ENCODE measurements at regions not wholly inside any gene's neighbourhood (a gene's known extent, or its start where the extent isn't known, plus 50 kb on each side); places are given as distances from the start of the nearest gene placed in this dataset.
"Not testable (repeated sequence)": the region's sequence is repeated elsewhere in the genome, so short reads cannot be mapped to it uniquely, and the experiment has no call there.

DNA sequence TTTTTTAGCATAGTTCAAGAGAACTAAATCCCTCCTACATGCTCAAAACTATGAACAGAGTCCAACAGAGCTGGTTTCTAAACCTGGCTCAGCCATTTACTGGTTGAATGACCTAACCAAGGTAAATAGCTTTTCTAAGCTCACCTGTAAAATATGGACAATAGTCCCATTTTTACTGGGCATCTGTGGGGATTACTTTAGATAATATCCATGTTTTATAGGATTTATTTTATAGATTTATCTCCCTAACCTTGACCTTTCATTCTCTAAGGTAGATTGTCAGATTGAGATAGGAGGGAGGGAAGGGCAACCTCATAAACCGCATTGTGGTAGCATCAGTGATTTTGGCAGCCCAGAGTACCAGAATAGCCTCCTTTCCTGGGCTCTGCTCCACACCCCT is 178.5 kb upstream of the TOX3 start:
- DNase-seq = no peak

DNA sequence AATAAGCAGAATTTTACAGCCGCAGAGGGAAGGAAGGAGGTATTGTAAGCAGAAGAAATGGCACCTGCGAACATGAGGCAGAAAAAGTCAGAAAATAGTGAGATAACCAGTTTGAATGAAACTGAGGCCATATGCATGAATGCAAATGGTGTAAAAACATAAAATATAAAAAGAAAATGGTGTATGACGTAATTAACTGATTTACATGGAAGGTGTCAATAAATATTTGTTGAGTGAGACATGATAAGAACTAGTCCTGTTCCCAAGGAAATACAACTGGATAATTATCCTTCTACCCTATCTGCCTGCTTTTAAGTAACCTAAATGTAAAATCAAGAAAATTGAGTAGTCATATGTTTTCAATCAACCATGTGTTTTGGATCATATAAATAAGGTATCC is 178.1 kb upstream of the TOX3 start:
- no peak for DNase-seq

DNA sequence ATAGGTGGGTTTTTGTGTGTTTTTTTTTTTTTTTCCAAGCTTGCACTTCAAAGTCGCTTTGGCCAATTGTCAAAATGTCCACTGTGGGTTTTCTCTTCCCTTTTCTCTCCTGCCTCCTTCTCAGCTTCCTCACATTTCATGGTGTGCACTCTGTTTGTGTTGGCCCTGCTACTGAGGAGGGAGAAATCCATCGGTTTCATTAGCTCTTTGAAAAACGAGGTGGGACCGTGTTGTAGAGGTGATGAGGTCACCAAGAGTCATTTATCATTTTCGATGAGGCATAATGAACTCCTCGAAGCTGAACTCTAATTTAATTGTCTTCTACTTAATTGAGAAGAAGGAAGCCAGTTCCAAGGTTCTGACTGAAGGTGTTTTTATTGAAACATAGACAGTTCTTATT is 174.4 kb upstream of the TOX3 start:
- no peak for DNase-seq

DNA sequence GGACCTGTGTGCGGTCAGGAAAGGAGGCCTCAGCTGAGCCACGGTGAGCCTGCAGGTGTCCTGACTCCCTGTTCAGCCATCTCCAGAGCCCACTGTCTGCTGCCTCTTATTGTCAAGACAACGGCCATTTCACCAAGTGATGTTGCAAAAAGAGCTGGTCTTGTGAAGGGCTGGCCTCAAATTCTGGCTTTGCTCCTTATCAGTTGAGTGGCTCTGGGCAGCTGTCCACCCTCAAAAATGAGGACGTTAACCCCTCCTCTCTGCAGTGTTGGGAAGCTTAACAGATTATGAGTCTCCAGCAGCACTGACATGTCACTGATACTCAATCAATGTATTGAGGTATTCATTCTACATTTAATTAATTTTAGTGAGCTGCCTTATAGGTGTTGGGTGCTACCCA is 171.1 kb upstream of the TOX3 start:
- no peak for DNase-seq

DNA sequence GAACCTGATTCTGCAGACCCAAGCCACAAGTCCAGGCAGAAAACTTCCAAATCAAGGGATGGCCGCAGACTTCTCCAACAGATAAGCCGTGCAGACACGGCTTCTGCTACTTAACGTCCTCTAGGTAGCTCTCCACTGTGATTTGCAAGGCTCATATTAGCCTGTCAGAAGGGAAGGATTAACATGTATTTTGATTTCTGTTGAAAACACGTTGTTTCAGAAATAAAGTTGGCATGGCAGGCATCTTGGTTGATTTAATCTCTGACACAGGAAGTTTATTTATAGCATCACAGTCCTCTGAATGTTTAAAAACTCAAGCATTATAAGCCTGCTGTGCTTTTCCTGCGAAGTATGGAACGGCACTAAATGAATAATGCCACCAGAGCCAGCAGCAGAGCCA is 166.8 kb upstream of the TOX3 start:
- DNase-seq = no peak

DNA sequence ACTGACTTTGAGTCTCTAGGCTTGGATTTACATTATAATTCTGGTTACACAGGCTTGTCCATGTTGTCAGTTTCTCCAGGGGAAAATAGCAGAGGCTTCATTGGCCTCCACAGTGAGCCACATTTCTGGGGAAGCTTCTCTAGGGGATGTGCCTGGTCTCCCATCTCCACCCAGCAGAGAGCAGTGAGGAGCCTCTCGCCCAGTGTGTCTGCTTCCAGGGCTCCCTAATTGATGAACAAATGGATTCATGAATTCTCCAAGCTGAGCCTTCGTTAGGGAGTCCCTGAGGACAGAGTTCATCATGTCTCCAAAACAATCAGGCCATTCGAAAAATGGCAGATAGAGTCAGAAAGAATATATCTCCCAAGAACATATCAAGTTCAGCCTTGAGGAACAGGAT is 162.4 kb upstream of the TOX3 start:
- no peak for DNase-seq

DNA sequence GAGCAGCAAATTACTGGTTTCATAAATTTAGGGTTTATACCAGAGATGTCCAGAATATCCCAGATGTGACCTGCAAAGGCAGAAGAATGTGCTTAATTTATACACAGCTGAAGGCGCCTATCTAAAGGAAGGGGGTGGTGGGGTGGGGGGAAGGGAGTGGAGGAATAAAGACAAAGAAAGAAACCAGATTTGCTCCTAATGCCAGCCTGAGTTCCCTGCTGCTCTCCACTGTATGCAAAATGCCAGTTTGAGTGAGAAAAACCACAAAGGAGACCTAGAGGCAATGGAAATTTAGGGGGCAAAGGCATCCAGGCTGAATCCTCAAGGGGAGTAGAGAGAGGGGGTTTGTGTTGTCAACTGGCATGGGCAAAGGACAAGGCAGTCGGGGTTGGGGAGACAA is 161.5 kb upstream of the TOX3 start:
- DNase-seq = no peak

DNA sequence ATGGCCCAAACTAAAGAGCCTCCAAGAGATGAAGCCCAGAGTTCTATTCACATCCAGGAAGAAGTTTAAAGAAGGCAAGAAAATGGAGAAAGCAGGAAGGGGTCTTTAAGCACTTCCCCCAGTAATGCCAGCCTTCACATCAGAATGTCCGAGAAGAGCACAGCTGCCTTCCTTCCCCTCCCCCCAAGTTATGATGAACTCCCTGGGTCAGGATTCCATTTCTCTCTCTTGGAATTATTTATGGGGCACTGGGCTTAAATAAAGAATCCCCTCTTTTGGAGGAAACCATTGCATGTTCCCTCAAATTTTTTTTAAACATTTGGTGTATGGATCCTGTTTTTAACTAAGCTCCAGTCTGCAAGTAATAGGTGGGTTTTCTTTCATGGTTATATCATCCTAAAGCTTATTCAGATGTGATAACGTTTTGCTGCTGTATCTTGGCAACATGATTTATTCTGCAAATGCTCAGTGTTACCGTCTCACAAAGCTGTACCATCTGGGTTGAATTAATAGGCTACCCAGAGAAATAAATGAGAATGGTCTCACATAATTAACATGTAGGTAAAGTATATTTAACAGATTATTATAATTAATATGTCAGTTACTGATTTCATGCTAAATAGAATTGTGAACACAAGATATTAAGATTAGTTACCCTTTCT is 160.9 kb upstream of the TOX3 start:
- DNase-seq = no peak

DNA sequence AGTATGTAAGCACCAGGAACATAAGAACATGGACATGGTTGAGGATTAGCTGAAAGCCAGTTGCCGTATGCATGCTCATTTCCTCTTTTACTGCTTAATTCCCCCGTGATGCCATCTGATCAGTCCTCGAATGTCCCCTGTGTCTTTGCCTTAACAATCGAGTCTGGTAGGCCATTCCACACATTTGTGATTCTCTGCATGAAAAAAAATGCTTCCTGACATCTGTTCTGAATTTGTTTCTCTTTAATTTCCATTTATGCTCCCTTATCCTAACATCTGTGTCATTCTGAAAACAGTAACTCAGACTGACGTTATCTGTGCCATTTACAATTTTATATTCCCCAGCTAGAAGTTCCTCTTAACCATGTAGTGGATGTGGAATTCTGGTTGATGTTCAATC is 158.2 kb upstream of the TOX3 start:
- DNase-seq = no peak

DNA sequence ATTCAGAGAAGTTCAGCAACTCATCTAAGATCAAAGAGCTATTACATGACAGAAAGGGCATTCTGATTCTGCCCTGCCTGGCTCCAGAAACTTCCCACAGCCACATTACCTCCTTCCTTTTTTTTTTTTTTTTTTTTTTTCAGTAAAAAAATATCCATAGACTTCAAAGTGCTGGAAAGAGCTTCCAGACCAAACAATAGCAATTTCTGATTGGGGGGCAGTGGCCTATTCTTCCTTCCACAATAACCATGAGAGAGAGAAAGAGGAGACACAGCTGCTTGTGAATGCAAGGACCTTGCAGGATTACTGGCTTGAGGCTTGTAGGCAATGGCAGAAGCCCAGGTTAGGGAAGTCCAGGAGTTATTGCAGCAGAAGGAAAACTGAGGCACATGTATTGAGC is 151.0 kb upstream of the TOX3 start:
- DNase-seq = no peak

DNA sequence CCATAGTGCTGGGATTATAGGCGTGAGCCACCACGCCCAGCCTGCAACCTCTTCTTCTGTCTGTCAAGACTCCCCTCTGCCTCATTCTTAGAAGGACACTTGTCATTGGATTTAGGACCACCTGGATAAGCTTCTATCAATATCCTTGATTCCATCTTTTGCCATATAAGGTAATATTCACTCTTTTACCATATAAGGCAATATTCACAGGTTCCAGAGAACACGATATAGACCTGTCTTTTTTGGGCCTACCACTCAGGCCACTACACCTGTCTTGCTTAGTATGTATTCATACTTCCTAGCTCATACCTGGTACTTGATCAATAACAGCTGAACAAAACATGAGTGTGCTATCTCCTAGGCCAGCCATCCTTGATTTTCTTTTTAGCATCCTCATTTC is 149.2 kb upstream of the TOX3 start:
- no peak for DNase-seq

DNA sequence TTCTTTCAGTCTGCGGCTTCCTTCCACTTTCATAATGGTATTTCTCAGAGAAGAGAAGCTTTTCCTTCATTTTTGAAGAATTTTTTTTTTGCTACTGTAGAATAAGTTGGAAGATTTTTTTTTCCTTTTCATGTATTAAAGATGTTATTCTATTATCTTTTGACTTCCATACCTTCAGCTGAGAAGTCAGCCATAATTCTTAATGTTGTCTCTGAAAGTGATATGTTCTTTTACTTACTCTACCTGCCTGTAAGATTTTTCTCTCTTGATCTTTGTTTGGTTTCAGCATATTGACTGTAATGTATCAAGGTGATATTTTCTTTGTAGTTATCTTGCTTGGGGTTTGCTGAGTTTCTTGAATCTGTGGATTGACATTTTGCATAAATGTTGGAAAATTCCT is 143.5 kb upstream of the TOX3 start:
- DNase-seq = no peak

DNA sequence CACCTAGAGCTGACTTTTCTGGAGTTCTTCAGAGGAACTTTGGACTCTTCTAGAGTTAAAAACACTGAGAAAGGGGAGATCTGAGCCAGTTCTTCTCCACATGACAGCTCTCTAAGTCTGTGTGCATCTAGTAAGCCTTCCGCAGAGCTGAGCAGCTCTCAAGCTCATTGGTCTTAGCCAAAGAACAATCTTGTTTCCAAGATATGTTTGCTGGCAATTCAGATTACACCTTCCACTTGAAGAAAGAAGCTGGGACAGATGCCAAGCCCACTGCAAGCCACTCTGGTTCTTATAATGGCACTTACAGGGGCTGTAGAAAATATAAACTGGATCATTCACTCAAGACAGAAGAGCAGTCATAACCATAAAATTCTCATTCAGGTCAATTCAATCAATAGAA is 134.1 kb upstream of the TOX3 start:
- DNase-seq = no peak

DNA sequence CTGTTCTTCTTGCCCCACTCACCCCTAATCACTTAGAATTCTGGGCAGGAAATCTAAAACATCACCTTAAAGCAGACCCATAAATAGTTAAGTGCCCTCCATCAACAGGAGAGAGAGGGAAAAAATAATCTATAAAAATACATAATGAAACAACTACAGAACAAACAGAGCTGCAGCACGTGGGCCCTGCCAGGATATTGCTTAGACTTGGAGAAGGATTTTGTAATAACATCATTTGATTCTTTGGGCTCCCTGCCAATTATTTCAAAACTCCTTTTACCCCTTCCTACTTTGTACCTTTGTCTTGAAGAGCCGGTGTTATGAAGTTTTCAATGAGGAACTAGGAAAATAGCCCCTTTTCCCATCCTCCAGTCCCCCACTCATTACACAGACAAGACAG is 130.6 kb upstream of the TOX3 start:
- DNase-seq = no peak

DNA sequence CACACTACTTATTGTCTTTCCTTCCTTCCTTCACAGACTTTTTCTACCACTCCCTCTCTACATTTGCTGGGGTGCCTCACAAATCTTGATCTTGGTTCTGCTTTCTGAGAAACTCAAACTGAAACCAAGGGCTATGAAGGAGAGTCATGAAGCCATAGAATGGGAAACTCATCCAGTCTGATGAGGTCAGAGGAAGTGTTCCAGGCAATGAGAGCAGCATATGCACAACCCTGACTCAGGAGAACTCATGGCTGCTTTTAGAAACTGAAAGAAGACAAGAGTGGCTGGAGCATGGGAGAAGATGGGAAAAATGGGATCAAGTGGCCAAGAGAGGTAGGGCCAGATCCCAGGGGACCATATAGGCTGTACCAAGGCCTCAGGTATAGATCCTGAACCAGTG is 130.0 kb upstream of the TOX3 start:
- DNase-seq = no peak

DNA sequence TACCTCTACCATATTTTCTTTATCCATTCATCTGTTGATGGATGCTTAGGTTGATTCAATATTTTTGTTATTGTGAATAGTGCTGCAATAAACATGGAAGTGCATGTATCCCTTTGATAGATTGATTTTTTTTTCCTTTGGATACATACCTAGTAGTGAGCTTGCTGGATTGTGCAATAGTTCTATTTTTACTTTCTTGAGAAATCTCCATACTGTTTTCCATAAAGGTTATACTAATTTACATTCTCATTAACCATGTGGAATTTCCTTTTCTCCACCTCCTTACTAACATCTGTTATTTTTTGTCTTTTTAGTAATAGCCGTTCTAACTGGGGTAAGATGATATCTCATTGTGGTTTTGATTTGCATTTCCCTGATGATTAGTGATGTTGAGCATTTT is 124.6 kb upstream of the TOX3 start:
- no peak for DNase-seq

DNA sequence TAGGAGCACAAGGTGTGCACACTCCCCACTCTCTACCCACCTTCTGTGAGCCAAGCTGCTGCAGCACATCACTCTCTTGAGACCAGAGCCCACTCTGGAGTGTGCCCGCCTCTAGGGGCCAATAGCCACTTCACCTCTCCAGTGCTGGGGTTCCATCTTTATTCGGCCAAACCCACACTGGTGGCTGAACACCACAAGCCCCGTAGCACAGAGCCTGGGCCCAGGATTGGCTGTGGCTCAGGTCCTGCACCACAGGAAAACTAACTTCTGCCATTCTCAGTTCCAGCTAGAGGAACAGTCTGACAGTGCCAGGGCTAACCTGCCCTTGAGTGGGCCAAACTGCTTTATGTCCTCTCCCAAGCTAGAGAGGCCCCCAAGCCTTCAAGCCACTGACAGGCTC is 111.0 kb upstream of the TOX3 start:
- no peak for DNase-seq

DNA sequence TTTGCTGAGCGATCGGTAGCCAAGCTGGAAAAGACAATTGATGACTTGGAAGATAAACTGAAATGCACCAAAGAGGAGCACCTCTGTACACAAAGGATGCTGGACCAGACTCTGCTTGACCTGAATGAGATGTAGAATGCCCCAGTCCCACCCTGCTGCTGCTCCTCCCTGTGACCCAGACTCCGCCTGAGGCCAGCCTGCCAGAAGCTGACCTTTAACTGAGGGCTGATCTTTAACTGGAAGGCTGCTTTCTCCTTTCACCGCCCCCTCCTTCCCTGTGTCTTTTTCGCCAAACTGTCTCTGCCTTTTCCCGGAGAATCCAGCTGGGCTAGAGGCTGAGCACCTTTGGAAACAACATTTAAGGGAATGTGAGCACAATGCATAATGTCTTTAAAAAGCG is 109.0 kb upstream of the TOX3 start:
- DNase-seq = not testable (repeated sequence)

DNA sequence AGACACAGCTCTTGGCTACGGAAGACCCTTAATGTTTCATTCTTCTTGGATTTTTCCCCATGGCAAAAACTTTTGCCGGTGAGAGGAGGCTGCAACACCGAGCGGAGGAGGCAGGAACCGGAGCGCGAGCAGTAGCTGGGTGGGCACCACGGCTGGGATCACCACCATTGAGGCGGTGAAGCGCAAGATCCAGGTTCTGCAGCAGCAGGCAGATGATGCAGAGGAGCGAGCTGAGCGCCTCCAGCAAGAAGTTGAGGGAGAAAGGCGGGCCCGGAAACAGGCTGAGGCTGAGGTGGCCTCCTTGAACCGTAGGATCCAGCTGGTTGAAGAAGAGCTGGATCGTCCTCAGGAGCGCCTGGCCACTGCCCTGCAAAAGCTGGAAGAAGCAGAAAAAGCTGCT is 108.2 kb upstream of the TOX3 start:
- not testable (repeated sequence) for DNase-seq

DNA sequence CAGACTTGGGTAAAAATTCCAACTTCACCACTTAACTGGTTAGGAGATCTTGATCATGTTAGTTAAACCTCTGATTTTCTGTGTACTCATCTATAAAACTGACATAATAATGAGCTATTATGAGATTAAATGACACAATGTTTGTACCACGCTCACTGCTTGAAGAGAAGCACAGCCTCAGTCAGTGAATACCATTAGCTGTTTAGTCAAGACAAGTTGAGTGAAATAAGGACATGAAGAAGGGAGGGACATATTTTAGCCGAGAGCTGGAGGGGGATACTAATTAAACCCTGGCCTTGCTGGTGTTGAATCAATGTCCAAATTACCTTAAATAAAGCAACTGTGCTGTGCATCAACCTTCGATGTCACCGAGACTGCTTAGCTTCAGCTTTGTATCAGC is 105.1 kb upstream of the TOX3 start:
- no peak for DNase-seq

DNA sequence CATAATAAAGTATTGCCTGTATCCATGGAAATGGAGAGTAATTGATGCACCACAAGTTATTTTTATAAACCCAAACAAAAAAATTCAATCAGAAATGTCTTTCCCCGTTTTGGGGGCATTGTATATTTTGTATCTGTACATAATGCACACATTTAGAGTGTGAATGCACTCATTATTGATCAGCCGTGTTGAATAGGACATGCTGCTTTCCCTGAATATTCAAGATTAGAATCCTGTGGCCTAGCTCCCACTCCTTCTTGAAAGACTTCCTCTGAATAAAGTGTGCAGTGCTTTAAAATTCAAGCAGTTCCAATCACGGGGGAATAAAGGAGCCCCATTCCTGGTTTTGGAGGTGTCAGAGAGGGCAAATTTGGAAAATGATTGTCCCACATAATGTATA is 103.8 kb upstream of the TOX3 start:
- no peak for DNase-seq

DNA sequence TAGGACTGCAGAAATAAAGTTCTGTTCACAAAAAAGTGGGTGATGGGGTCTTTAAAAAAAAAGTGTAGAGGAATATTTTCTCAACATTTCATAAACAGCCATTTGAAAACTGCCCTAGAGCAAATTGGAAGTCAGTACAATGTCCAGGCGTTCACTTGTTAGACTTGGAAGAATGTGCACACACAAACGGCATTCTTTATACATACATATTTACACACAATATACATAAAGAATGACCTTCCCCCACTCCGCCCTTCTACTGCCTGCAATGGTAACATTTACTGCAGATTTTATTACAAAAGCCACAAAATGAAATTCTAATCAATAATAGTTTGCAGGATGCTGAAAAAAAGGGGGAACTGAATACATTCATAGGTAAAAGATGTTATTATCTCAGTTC is 103.4 kb upstream of the TOX3 start:
- DNase-seq = no peak

DNA sequence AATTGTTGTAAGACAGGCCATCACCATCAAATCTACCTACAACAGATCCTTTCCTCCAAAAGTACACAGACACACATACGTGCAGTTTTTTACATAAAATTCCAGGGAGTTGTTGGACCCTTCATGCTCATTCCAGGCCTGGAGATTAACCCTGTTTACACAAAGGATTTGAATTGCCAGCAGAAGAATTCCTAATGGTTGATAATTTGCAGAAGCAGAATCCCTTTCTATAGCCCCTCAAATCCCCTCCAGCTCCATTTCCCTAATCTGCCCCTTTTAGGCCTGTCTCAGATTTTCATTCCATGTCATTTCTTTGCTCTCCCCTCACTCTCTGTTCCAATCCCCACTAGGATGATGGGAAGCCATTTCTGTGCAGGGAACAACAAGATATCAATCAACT is 102.9 kb upstream of the TOX3 start:
- no peak for DNase-seq

DNA sequence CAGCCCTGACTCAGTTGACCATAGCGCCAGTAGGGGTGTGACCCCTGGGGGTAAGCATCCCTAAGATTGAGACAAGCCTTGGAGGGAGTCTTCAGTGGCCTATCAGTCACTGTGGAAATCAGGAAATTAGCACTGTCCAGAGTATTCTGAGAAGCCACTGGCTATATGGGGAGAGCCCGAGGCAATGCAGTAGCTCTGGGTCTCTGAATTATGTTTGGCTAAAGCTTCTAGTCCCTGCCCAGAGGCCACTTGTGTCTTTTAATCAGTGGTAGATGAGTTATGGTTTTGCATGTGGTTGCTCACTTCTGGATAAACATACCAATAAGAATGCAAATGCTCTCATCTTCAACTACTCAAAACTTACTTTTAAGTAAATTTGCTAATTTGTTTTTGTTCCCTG is 100.6 kb upstream of the TOX3 start:
- no peak for DNase-seq

DNA sequence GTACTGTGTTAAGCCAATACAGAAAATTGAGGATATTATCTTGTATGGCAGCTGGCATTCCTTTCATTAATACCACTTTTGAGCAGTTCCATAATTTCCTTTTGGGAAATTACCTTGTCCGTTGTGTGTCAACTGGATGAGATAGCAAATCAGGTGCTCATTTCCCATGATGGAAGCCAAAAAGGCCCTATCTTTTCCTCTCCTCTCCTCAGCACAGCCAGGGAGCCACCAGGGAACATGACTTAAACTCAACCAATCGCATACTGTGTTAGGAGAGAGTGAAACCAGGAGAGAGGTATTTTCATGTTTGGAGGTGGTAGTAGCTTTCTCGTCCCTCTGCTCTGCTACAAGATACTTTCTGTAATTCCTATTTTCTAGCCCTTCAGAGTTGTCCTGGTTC is 96.1 kb upstream of the TOX3 start:
- DNase-seq = no peak

DNA sequence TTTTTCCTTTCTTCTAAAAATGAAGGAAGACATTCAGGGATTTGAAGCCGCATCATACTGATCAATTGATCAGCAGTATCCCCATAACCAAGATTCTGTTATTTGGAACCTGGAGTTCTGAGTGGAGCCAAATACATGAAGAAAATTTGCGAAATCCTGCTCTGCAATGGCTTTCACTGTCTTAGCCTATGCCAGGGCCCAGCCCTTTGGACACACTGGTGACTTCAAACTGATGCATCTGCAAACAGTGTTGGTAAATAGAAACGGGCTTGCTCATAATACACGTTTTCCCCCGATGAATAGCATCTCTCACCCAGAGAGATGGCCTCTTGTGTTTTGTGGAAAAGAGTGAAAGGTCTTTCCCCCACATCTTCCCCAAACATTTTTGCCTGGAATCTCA is 87.6 kb upstream of the TOX3 start:
- DNase-seq = no peak

Data from NCI-H510A (cell line).